ENCODE measurements at regions not wholly inside any gene's neighbourhood (a gene's known extent, or its start where the extent isn't known, plus 50 kb on each side); places are given as distances from the start of the nearest gene placed in this dataset.

DNA sequence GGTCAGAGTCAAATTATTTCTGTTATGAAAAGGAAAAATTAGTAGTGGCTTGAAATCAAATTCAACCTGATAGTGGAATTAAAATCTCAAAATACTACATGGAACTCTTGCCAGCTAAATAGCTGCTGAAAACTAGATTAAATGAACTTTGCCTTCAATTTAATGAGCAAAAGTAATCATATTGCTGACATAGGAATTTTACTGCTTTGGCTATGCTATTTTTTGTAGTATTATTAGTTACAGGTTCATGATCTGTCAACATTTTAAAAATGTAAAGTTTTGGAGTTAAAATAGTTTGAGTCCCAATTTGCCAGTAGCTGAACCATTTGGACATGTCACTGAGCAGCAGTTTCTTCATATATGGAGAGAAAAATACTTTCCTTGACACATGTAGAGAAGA, 81.4 kb downstream of the RERGL start:
- H3K27ac Mint-ChIP-seq, result no peak overlapping the region
- no peaks in the 10 kb centered on the region for H3K36me3 Mint-ChIP-seq (ENCODE audit: low read depth)
- H3K4me1 Mint-ChIP-seq (ENCODE audit: low read depth), result no peaks in the 10 kb centered on the region
- no peak for DNase-seq
- CTCF ChIA-PET, result interaction anchor here (1.0 kb wide), 1 partner anchor 43 kb away, joined by 4 read pairs; no protein-coding TSS in a partner anchor
- no peak overlapping the region for H3K4me3 Mint-ChIP-seq
- H3K27me3 Mint-ChIP-seq (ENCODE audit: low read depth), result no peaks in the 10 kb centered on the region
- intact Hi-C loops (cut with micrococcal nuclease), result no loop called here
- peaks cover 10% of the 10 kb centered on the region for H3K9me3 Mint-ChIP-seq

DNA sequence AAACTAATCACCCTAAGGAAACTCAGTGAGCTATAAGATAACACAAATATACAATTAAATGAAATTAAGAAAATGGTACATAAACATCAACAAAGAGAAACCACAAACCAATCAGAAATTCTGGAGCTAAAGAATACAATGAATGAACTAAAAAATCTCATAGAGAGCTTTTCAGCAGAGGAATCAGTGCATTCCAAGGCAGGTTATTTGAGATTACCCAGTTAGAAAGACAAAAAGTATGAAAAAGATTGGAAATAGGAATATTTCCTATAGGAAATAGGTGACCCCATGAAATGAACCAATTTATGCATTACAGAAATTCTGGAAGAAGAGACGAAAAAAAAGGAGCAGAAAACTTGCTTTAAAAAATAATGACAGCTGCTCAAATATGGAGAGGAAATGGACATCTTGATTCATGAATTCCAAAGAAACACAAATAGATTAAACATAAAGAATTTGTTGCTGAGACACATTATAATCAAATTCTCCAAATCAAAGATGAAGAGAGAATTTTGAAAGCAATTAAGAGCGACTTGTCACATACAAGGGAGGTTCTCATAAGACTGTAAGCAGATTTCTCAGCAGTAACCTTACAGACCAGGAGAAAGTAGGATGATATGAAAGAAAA, 90.7 kb downstream of the RERGL start:
- H3K27ac Mint-ChIP-seq, result no peak overlapping the region
- DNase-seq, result no peak
- intact Hi-C loops (cut with micrococcal nuclease), result no loop called here
- CTCF ChIA-PET, result interaction anchor here (0.7 kb wide), 1 partner anchor 263 kb away, joined by 3 read pairs; no protein-coding TSS in a partner anchor
- H3K4me1 Mint-ChIP-seq (ENCODE audit: low read depth), result no peaks in the 10 kb centered on the region
- H3K4me3 Mint-ChIP-seq, result no peak overlapping the region
- no peaks in the 10 kb centered on the region for H3K36me3 Mint-ChIP-seq (ENCODE audit: low read depth)
- H3K27me3 Mint-ChIP-seq (ENCODE audit: low read depth), result no peaks in the 10 kb centered on the region
- H3K9me3 Mint-ChIP-seq, result peaks cover 22% of the 10 kb centered on the region

GRCh38 chr12:17992002-17992656, 97.9 kb downstream of the RERGL start:
- Mint-ChIP-seq H3K9me3 (peaks cover 2% of the 10 kb centered on the region), H3K4me1 (ENCODE audit: low read depth) (no peaks in the 10 kb centered on the region), H3K36me3 (ENCODE audit: low read depth) (no peaks in the 10 kb centered on the region), H3K4me3 (no peak overlapping the region), H3K27me3 (ENCODE audit: low read depth) (no peaks in the 10 kb centered on the region), H3K27ac (no peak overlapping the region)
- intact Hi-C loops (cut with micrococcal nuclease), result no loop called here
- peak; percentile 32 for DNase-seq
- CTCF ChIA-PET, result interaction anchor here (0.7 to 1.1 kb wide), 2 partner anchors 9 to 20 kb away, joined by 4 to 5 read pairs; no protein-coding TSS in a partner anchor

DNA sequence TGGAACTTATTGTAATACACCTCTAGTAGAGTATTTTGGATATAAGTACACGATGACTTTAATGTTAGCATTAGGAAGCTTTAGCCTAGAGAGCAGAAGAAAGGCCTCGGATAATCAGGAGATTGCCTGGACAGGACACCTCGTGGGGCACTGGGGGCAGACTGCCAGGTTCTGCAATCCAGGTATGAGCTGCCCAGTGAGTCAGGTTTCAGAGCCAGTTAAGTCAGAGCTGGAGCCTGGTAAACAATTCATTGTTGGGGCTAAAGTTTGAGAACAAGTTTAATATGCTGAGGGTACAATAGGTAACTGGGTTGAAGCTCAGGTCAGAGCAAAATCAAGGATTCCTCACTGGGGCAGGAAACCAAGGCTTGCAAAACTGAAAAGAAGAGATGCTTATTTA, 107.4 kb downstream of the RERGL start:
- H3K36me3 Mint-ChIP-seq (ENCODE audit: low read depth), result no peaks in the 10 kb centered on the region
- CTCF ChIA-PET, result no interaction called here
- H3K9me3 Mint-ChIP-seq, result peaks cover 3% of the 10 kb centered on the region

GRCh38 chr12:17976202-17976601, 113.8 kb downstream of the RERGL start:
- no peak for DNase-seq
- intact Hi-C loops (cut with micrococcal nuclease), result no loop called here
- Mint-ChIP-seq H3K36me3 (ENCODE audit: low read depth) (no peaks in the 10 kb centered on the region), H3K27ac (no peak overlapping the region), H3K4me1 (ENCODE audit: low read depth) (no peaks in the 10 kb centered on the region), H3K4me3 (no peak overlapping the region), H3K27me3 (ENCODE audit: low read depth) (no peaks in the 10 kb centered on the region), H3K9me3 (peaks cover 8% of the 10 kb centered on the region)
- CTCF ChIA-PET, result no interaction called here

More for the DNA sequence above, 107.4 kb downstream of the RERGL start:
- H3K4me1 Mint-ChIP-seq (ENCODE audit: low read depth), result no peaks in the 10 kb centered on the region
- H3K27ac Mint-ChIP-seq, result no peak overlapping the region
- H3K27me3 Mint-ChIP-seq (ENCODE audit: low read depth), result no peaks in the 10 kb centered on the region
- no peak overlapping the region for H3K4me3 Mint-ChIP-seq
- intact Hi-C loops (cut with micrococcal nuclease), result no loop called here
- DNase-seq, result no peak

- H3K4me3 Mint-ChIP-seq, result no peak overlapping the region
- no peak overlapping the region for H3K27ac Mint-ChIP-seq
- H3K4me1 Mint-ChIP-seq (ENCODE audit: low read depth), result no peaks in the 10 kb centered on the region
- H3K27me3 Mint-ChIP-seq (ENCODE audit: low read depth), result no peaks in the 10 kb centered on the region
- CTCF ChIA-PET, result no interaction called here
- H3K36me3 Mint-ChIP-seq (ENCODE audit: low read depth), result no peaks in the 10 kb centered on the region
- intact Hi-C loops (cut with micrococcal nuclease), result no loop called here
- H3K9me3 Mint-ChIP-seq, result peaks cover 8% of the 10 kb centered on the region
- no peak for DNase-seq
These were observed 114.2 kb downstream of the RERGL start for GRCh38 chr12:17975763-17976162.

- H3K4me1 Mint-ChIP-seq (ENCODE audit: low read depth), result no peaks in the 10 kb centered on the region
- intact Hi-C loops (cut with micrococcal nuclease), result no loop called here
- CTCF ChIA-PET, result no interaction called here
- no peak overlapping the region for H3K4me3 Mint-ChIP-seq
- H3K36me3 Mint-ChIP-seq (ENCODE audit: low read depth), result no peaks in the 10 kb centered on the region
- H3K27me3 Mint-ChIP-seq (ENCODE audit: low read depth), result no peaks in the 10 kb centered on the region
- no peak for DNase-seq
- H3K9me3 Mint-ChIP-seq, result peaks cover 8% of the 10 kb centered on the region
- no peak overlapping the region for H3K27ac Mint-ChIP-seq
These were observed 114.8 kb downstream of the RERGL start for GRCh38 chr12:17975239-17975638.

DNA sequence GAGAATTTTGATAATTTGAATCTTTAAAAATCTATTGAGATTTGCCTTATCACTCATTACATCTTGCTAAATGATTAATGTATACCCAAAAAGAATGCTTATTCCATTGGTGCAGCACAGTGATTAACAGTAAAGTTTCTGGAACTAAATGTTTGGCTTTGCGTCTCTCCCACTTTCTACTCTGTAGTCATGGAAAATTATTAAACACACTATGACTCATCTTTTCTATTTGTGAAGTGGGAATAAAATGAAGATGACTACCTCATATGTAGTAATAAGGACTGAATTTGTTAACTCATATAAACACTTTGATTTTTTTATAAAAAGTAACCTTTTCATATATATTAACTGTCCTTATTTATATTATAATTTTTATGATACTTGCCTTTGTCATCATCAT, 118.1 kb downstream of the RERGL start:
- intact Hi-C loops (cut with micrococcal nuclease), result no loop called here
- Mint-ChIP-seq H3K27ac (no peak overlapping the region), H3K4me3 (no peak overlapping the region), H3K36me3 (ENCODE audit: low read depth) (no peaks in the 10 kb centered on the region), H3K9me3 (peaks cover 11% of the 10 kb centered on the region), H3K4me1 (ENCODE audit: low read depth) (no peaks in the 10 kb centered on the region), H3K27me3 (ENCODE audit: low read depth) (no peaks in the 10 kb centered on the region)
- DNase-seq, result no peak
- CTCF ChIA-PET, result no interaction called here

GRCh38 chr12:17954788-17955187, 135.2 kb downstream of the RERGL start:
- no peaks in the 10 kb centered on the region for H3K36me3 Mint-ChIP-seq (ENCODE audit: low read depth)
- intact Hi-C loops (cut with micrococcal nuclease), result no loop called here
- H3K4me1 Mint-ChIP-seq (ENCODE audit: low read depth), result no peaks in the 10 kb centered on the region
- H3K27ac Mint-ChIP-seq, result no peak overlapping the region
- H3K27me3 Mint-ChIP-seq (ENCODE audit: low read depth), result no peaks in the 10 kb centered on the region
- H3K4me3 Mint-ChIP-seq, result no peak overlapping the region
- no peak for DNase-seq
- H3K9me3 Mint-ChIP-seq, result peaks cover 10% of the 10 kb centered on the region
- CTCF ChIA-PET, result no interaction called here

- Mint-ChIP-seq H3K4me3 (no peak overlapping the region), H3K4me1 (ENCODE audit: low read depth) (no peaks in the 10 kb centered on the region), H3K9me3 (peaks cover 9% of the 10 kb centered on the region), H3K36me3 (ENCODE audit: low read depth) (no peaks in the 10 kb centered on the region), H3K27me3 (ENCODE audit: low read depth) (no peaks in the 10 kb centered on the region), H3K27ac (no peak overlapping the region)
- intact Hi-C loops (cut with micrococcal nuclease), result no loop called here
- DNase-seq, result no peak
- CTCF ChIA-PET, result no interaction called here
These were observed 139.1 kb downstream of the RERGL start for GRCh38 chr12:17950898-17951297.

- Mint-ChIP-seq H3K27me3 (ENCODE audit: low read depth) (no peaks in the 10 kb centered on the region), H3K4me3 (no peak overlapping the region), H3K27ac (no peak overlapping the region), H3K9me3 (peaks cover 10% of the 10 kb centered on the region), H3K36me3 (ENCODE audit: low read depth) (no peaks in the 10 kb centered on the region), H3K4me1 (ENCODE audit: low read depth) (no peaks in the 10 kb centered on the region)
- DNase-seq, result no peak
- CTCF ChIA-PET, result interaction anchor here (0.6 kb wide), 1 partner anchor 1214 kb away, joined by 3 read pairs; no protein-coding TSS in a partner anchor
- intact Hi-C loops (cut with micrococcal nuclease), result no loop called here
These were observed 140.3 kb downstream of the RERGL start for GRCh38 chr12:17949558-17950141.

- H3K36me3 Mint-ChIP-seq (ENCODE audit: low read depth), result no peaks in the 10 kb centered on the region
- DNase-seq, result no peak
- H3K27ac Mint-ChIP-seq, result no peak overlapping the region
- H3K27me3 Mint-ChIP-seq (ENCODE audit: low read depth), result no peaks in the 10 kb centered on the region
- H3K4me3 Mint-ChIP-seq, result no peak overlapping the region
- no peaks in the 10 kb centered on the region for H3K4me1 Mint-ChIP-seq (ENCODE audit: low read depth)
- peaks cover 13% of the 10 kb centered on the region for H3K9me3 Mint-ChIP-seq
- CTCF ChIA-PET, result no interaction called here
- intact Hi-C loops (cut with micrococcal nuclease), result no loop called here
These were observed 161.2 kb downstream of the RERGL start for GRCh38 chr12:17928708-17929366.

Data from activated naive CD4-positive, alpha-beta T cell treated with anti-CD3 and anti-CD28 coated beads for 36 hours (primary cell).